ENCODE measurements at regions not wholly inside any gene's neighbourhood (a gene's known extent, or its start where the extent isn't known, plus 50 kb on each side); places are given as distances from the start of the nearest gene placed in this dataset.

- TF ChIP-seq CTCF (conservative IDR thresholded peaks at IDR 0.05): no peak
- no peak for TF ChIP-seq EZH2 (IDR thresholded peaks at IDR 0.05; ENCODE audit: low read depth)
These were observed 257.6 kb downstream of the TEX29 start for GRCh38 chr13:111577956-111578605.

Measured in PC-9 (cell line).